RWPE1 (cell line): ENCODE measurements at regions not wholly inside any gene's neighbourhood (a gene's known extent, or its start where the extent isn't known, plus 50 kb on each side); places are given as distances from the start of the nearest gene placed in this dataset.

Experiments
- CTCF ChIA-PET: fragments of 350-600 bp; sonication (Branson Sonifier 250); formaldehyde crosslinking; extraction: SDS; loops from one replicate; lab custom pipeline; 2021; lab: Yijun Ruan, JAX
- POLR2A ChIA-PET: fragments of 400-600 bp; formaldehyde crosslinking; extraction: SDS; loops from one replicate; lab custom pipeline; 2020; ENCODE audit warnings: antibody characterized with exemption; ENCODE audit not compliant: low non-redundant PET; lab: Yijun Ruan, JAX
- DNase-seq: peaks from one replicate; pipeline ENCODE4 v3.0.0; 2012; ENCODE audit warnings: low spot score
- H3K27ac ChIP-seq: fragments of 450-650 bp; 2 replicates; pipeline ENCODE4 v1.5.1; 2017
- TF ChIP-seq, protein P1 (sequence below): fragments of 450-650 bp; conservative IDR thresholded peaks from 2 replicates; pipeline ENCODE4 v1.5.1; 2017; ENCODE audit warnings: low read depth, mild to moderate bottlenecking

DNA sequence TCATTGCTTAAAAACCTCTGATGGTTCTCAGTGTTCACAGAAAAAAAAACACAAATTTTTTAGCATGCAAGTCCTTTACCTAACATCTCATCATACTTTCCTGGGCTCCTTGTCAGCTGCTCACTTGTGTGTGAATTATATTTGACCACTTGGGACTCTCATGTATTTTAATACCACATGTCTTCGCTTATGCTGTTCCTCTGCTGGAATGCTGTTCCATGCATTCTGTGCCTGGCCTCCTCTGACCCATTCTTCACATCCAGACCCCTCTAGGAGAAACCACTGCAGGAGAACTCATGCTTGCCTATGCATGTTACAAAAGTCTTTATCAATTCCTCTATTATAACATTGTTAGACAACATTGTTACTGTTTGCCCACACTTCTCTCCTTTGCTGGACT, 157.6 kb downstream of the PDGFRA start:
- POLR2A ChIA-PET = no interaction called here
- TF ChIP-seq, protein P1, sequence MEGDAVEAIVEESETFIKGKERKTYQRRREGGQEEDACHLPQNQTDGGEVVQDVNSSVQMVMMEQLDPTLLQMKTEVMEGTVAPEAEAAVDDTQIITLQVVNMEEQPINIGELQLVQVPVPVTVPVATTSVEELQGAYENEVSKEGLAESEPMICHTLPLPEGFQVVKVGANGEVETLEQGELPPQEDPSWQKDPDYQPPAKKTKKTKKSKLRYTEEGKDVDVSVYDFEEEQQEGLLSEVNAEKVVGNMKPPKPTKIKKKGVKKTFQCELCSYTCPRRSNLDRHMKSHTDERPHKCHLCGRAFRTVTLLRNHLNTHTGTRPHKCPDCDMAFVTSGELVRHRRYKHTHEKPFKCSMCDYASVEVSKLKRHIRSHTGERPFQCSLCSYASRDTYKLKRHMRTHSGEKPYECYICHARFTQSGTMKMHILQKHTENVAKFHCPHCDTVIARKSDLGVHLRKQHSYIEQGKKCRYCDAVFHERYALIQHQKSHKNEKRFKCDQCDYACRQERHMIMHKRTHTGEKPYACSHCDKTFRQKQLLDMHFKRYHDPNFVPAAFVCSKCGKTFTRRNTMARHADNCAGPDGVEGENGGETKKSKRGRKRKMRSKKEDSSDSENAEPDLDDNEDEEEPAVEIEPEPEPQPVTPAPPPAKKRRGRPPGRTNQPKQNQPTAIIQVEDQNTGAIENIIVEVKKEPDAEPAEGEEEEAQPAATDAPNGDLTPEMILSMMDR = no peak
- no peak overlapping the region for H3K27ac ChIP-seq
- no peak for DNase-seq
- CTCF ChIA-PET = no interaction called here

DNA sequence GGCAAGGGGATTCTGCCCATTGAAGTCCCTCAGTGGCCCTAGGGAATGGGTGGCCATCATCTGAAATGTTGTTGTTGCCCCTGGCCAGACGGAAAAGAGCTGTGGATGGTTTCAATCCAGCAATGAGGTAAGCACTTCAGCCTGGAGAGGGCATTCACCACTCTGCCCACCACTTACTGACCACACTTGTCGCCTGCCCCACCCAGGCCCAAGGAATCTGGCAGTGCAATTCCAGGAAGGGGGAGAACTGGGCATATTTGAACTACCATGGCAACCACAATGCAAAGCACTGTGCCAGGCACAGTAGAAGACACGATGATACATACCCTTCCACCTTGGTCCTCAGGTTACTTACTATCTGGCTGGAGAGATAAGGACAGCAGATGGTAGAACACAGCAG, 161.6 kb downstream of the PDGFRA start:
- no peak overlapping the region for H3K27ac ChIP-seq
- no peak for DNase-seq
- CTCF ChIA-PET = no interaction called here
- TF ChIP-seq, protein P1 = no peak
- POLR2A ChIA-PET = no interaction called here

DNA sequence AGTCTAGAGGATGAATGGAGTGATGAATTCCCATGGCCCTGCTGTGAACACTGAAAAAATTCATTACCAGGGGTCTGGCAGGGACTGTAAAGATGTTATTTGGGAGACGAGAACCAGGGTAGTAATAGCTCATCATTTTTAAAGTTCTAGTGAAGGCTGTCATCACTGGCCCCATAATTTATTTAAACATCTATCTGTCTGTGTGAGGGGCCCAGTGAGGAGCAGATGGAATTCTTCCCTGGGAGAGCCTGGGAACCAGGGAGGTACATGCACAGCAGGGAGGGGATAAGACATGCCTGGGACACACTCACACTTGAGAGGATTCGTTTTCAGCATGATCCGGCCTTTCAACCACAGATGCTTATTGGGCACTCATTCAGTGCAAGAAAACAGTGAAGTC, 162.0 kb downstream of the PDGFRA start:
- no peak overlapping the region for H3K27ac ChIP-seq
- TF ChIP-seq, protein P1 = no peak
- ChIA-PET CTCF (interaction anchor here (0.6 kb wide), 1 partner anchor 719 kb away, joined by 3 read pairs; no protein-coding TSS in a partner anchor), POLR2A (no interaction called here)
- DNase-seq = no peak

DNA sequence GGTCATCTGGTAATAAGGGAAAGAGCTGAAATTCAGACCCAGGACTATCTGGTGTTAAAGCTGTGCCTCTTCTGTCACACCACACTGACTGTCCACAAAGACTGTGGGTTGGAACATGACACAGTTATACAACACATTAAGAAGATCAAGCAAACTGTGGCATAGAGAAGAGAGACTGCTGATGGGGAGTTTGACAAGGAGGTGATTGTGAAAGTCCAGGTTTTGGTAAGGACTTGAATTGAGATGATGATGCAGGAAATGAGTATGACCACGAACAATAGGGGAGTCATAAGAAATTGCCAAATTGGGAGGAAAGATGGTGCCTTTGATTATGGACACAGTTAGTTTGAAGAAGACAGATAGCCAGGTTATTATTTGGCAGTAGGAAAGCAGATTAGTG, 163.4 kb downstream of the PDGFRA start:
- no peak for DNase-seq
- ChIA-PET CTCF (no interaction called here), POLR2A (no interaction called here)
- H3K27ac ChIP-seq = no peak overlapping the region
- TF ChIP-seq, protein P1 = no peak

DNA sequence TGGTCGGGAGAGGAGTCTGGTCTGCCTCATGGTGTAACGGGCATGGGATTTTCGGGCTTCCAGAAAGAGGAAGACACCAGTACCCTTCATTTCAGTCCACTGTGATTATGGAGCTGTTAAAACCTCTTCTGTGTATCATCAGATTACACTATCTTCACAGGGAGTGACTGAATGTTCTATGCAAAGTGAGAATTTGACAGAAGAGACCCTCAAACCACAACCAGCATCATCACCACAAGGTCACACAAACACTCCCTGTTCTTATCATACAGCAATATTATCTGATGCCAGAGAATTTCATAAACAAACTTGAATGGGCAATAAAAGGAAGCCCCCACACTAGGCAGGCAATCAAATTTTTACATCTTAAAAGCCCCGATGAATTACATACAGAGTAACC, 164.2 kb downstream of the PDGFRA start:
- ChIA-PET POLR2A (no interaction called here), CTCF (no interaction called here)
- no peak for DNase-seq
- TF ChIP-seq, protein P1 = no peak
- H3K27ac ChIP-seq = no peak overlapping the region

DNA sequence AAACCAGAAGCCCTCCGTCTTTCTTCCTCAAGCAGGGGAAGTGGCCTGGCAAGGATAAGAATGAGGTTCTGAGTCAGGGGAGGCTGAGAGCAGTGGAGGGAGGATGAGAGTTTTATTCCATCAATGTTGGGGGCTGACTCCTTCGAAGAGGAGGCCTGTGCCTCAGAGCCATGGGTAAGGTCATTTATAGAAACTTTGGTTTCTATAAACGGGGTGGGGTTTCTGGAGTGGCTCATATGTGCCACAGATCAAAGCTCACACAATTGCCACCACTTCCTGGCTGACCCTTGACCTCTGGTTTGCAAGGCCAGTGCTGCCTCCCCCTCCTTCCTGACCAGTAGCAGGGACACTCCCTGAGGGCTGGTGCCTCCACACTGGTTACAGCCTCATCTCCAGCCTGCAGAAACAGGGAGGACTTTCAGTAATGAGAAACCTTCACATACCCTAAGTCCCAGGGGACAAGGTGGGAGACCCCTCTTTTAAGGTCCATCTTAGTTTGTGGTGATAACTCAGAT, 166.0 kb downstream of the PDGFRA start:
- no peak for DNase-seq
- H3K27ac ChIP-seq = no peak overlapping the region
- ChIA-PET CTCF (interaction anchor here (0.6 kb wide), 1 partner anchor 32 kb away, joined by 4 read pairs; no protein-coding TSS in a partner anchor), POLR2A (no interaction called here)
- TF ChIP-seq, protein P1 = no peak
